MM.1S (cell line): ENCODE measurements at regions not wholly inside any gene's neighbourhood (a gene's known extent, or its start where the extent isn't known, plus 50 kb on each side); places are given as distances from the start of the nearest gene placed in this dataset.

Experiments
- DNase-seq: peaks from one replicate; pipeline ENCODE4 v3.0.0-alpha.2; 2015
- H2AFZ ChIP-seq: fragments of 300-600 bp; sonication (generic); 2 replicates; pipeline ENCODE4 v1.6.0; 2016; ENCODE audit warnings: antibody characterized with exemption, low read length
- H3F3A ChIP-seq: fragments of 300-600 bp; sonication (generic); 2 replicates; pipeline ENCODE4 v1.6.1; 2016; ENCODE audit warnings: mild to moderate bottlenecking, antibody characterized with exemption, low read length, moderate library complexity, mixed read lengths; ENCODE audit not compliant: insufficient read depth
- H3K27ac ChIP-seq: fragments of 300-600 bp; sonication (generic); 2 replicates; pipeline ENCODE4 v1.5.1; 2016; ENCODE audit warnings: mild to moderate bottlenecking, low read length
- H3K27me3 ChIP-seq: fragments of 300-600 bp; sonication (generic); replicated peaks from 2 replicates; pipeline ENCODE4 v1.6.0; 2016; ENCODE audit warnings: low read length; ENCODE audit not compliant: insufficient read depth
- H3K36me3 ChIP-seq: fragments of 300-600 bp; sonication (generic); replicated peaks from 2 replicates; pipeline ENCODE4 v1.6.1; 2016; ENCODE audit warnings: mild to moderate bottlenecking, low read length, mixed read lengths; ENCODE audit not compliant: insufficient read depth
- H3K4me1 ChIP-seq: fragments of 300-600 bp; sonication (generic); 2 replicates; pipeline ENCODE4 v1.6.1; 2016; ENCODE audit warnings: low read length, mixed read lengths
- H3K4me2 ChIP-seq: fragments of 300-600 bp; sonication (generic); 2 replicates; pipeline ENCODE4 v1.6.0; 2016; ENCODE audit warnings: low read depth, low read length
- H3K4me3 ChIP-seq: fragments of 300-600 bp; sonication (generic); 2 replicates; pipeline ENCODE4 v1.5.1; 2016; ENCODE audit warnings: low read length, mixed read lengths
- H3K79me2 ChIP-seq: fragments of 300-600 bp; sonication (generic); 2 replicates; pipeline ENCODE4 v1.6.1; 2016; ENCODE audit warnings: mixed run types, low read length, mixed read lengths
- H3K9ac ChIP-seq: fragments of 300-600 bp; sonication (generic); 2 replicates; pipeline ENCODE4 v1.6.1; 2016; ENCODE audit warnings: low read length, mixed read lengths
- H3K9me2 ChIP-seq: fragments of 300-600 bp; sonication (generic); replicated peaks from 2 replicates; pipeline ENCODE4 v1.6.1; 2016; ENCODE audit warnings: mild to moderate bottlenecking, low read length, mixed read lengths; ENCODE audit not compliant: insufficient read depth
- H3K9me3 ChIP-seq: fragments of 300-600 bp; sonication (generic); replicated peaks from 2 replicates; pipeline ENCODE4 v1.6.1; 2016; ENCODE audit warnings: mild to moderate bottlenecking, low read length, mixed read lengths; ENCODE audit not compliant: insufficient read depth
- H4K20me1 ChIP-seq: fragments of 300-600 bp; sonication (generic); 2 replicates; pipeline ENCODE4 v1.6.1; 2016; ENCODE audit warnings: mild to moderate bottlenecking, low read length, moderate library complexity, mixed read lengths; ENCODE audit not compliant: insufficient read depth
- EZH2 ChIP-seq: fragments of 300-600 bp; sonication (generic); optimal IDR thresholded peaks from 2 replicates; pipeline ENCODE3; 2017; ENCODE audit warnings: low read depth, mild to moderate bottlenecking, antibody characterized with exemption, low read length, mixed read lengths
- EZH2phosphoT487 ChIP-seq: fragments of 300-600 bp; sonication (generic); IDR thresholded peaks from 2 replicates; pipeline ENCODE4 v1.6.1; 2018; ENCODE audit warnings: antibody characterized with exemption, low read length
- TF ChIP-seq, protein P1 (sequence below): fragments of 300-600 bp; sonication (generic); IDR thresholded peaks from 2 replicates; pipeline ENCODE4 v1.5.1; 2016; ENCODE audit warnings: antibody characterized with exemption, low read length, mixed read lengths

GRCh38 chr1:83639785-83640184 lies 359.1 kb downstream of the TTLL7 start:
- no peaks in the 10 kb centered on the region for H3K9me2 ChIP-seq
- no peaks in the 10 kb centered on the region for H4K20me1 ChIP-seq
- no peaks in the 10 kb centered on the region for H3K79me2 ChIP-seq
- no peaks in the 10 kb centered on the region for H3K36me3 ChIP-seq
- no peak overlapping the region for H3K4me3 ChIP-seq
- H3K9ac ChIP-seq = no peak overlapping the region
- no peak for DNase-seq
- no peak overlapping the region for H2AFZ ChIP-seq
- no peaks in the 10 kb centered on the region for H3K9me3 ChIP-seq
- H3K4me1 ChIP-seq = no peaks in the 10 kb centered on the region
- H3K4me2 ChIP-seq = no peak overlapping the region
- TF ChIP-seq, protein P1, sequence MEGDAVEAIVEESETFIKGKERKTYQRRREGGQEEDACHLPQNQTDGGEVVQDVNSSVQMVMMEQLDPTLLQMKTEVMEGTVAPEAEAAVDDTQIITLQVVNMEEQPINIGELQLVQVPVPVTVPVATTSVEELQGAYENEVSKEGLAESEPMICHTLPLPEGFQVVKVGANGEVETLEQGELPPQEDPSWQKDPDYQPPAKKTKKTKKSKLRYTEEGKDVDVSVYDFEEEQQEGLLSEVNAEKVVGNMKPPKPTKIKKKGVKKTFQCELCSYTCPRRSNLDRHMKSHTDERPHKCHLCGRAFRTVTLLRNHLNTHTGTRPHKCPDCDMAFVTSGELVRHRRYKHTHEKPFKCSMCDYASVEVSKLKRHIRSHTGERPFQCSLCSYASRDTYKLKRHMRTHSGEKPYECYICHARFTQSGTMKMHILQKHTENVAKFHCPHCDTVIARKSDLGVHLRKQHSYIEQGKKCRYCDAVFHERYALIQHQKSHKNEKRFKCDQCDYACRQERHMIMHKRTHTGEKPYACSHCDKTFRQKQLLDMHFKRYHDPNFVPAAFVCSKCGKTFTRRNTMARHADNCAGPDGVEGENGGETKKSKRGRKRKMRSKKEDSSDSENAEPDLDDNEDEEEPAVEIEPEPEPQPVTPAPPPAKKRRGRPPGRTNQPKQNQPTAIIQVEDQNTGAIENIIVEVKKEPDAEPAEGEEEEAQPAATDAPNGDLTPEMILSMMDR = no peak
- TF ChIP-seq EZH2 (no peak), EZH2phosphoT487 (no peak)
- H3F3A ChIP-seq = no peaks in the 10 kb centered on the region
- no peak overlapping the region for H3K27ac ChIP-seq
- H3K27me3 ChIP-seq = no peaks in the 10 kb centered on the region

DNA sequence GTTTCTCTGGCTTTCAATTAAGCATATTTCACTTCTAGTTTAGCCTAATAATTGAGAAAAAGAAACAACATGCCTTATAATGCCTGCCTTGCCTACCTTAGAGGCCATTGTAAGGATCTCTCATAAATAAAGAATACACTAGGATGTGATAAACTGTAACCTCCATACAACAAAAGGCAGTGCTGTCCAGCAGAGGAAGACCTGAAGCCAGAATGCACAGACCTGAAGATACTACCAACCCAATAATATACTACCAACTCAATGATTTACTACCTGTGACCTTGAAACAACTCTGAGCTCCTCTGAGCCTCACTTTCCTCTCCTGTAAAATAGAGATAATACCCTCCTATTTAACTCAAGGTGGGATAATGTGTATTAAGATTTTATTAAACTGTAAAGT lies 361.3 kb downstream of the TTLL7 start:
- DNase-seq = no peak
- H3K27ac ChIP-seq = no peak overlapping the region
- no peaks in the 10 kb centered on the region for H3K9me2 ChIP-seq
- no peak overlapping the region for H3K4me2 ChIP-seq
- H3F3A ChIP-seq = no peaks in the 10 kb centered on the region
- TF ChIP-seq EZH2 = no peak
- TF ChIP-seq, protein P1 = no peak
- no peak for TF ChIP-seq EZH2phosphoT487
- H3K79me2 ChIP-seq = no peaks in the 10 kb centered on the region
- no peaks in the 10 kb centered on the region for H3K4me1 ChIP-seq
- H2AFZ ChIP-seq = no peak overlapping the region
- H3K27me3 ChIP-seq = no peaks in the 10 kb centered on the region
- H4K20me1 ChIP-seq = no peaks in the 10 kb centered on the region
- no peak overlapping the region for H3K4me3 ChIP-seq
- H3K36me3 ChIP-seq = no peaks in the 10 kb centered on the region
- no peaks in the 10 kb centered on the region for H3K9me3 ChIP-seq
- no peak overlapping the region for H3K9ac ChIP-seq

DNA sequence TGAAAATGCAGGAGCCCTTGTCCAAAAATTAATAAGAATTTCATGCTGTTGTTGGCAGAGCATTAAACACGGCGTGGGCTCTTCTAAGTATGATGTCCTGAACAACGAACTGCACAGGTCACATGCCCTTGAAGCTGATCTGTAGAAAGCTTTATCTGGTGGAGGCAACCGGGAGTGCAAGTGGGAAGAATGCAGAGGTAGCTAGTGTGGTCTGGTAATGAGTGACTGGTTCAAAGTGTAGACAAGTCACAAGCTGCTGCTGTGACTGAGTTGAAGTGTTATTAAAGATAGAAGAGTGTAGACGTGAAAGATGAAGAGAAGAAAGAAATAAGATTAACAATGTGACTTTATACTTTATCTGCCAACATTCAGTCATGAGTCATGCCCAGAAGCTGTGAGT lies 361.9 kb downstream of the TTLL7 start:
- Histone ChIP-seq H3K4me2 (no peak overlapping the region), H2AFZ (no peak overlapping the region), H3K9me2 (no peaks in the 10 kb centered on the region), H3K4me3 (no peak overlapping the region), H3K9ac (no peak overlapping the region), H3K79me2 (no peaks in the 10 kb centered on the region), H3K36me3 (no peaks in the 10 kb centered on the region), H3F3A (no peaks in the 10 kb centered on the region), H3K9me3 (no peaks in the 10 kb centered on the region), H3K27me3 (no peaks in the 10 kb centered on the region), H3K27ac (no peak overlapping the region), H4K20me1 (no peaks in the 10 kb centered on the region), H3K4me1 (no peaks in the 10 kb centered on the region)
- no peak for DNase-seq
- TF ChIP-seq EZH2 (no peak), EZH2phosphoT487 (no peak)
- TF ChIP-seq, protein P1 = no peak

DNA sequence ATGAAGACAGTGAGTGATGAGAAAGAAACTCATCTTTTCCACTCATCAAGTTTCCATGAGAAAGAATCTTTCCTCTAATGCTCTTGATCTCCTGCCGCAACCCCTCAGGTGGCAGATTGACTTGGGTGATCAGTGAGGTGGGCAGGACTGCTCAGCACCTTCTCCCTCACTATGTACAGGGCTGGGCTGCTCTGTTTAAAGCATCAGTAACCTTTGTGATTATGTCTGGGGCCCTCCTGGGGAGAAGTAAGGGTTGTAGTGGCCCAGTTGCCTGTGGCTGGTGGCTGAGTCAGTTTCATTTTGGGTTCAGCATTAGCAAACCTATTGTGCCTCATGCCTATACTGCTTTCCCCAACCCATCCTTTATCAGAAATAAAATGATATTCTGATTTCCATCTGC lies 366.0 kb downstream of the TTLL7 start:
- Histone ChIP-seq H4K20me1 (no peaks in the 10 kb centered on the region), H3K9me2 (no peaks in the 10 kb centered on the region), H3K4me2 (no peak overlapping the region), H3K9ac (no peak overlapping the region), H3K4me1 (no peaks in the 10 kb centered on the region), H3K4me3 (no peak overlapping the region), H3K79me2 (no peaks in the 10 kb centered on the region), H3F3A (no peaks in the 10 kb centered on the region), H2AFZ (no peak overlapping the region), H3K36me3 (no peaks in the 10 kb centered on the region), H3K27me3 (no peaks in the 10 kb centered on the region), H3K27ac (no peak overlapping the region), H3K9me3 (no peaks in the 10 kb centered on the region)
- DNase-seq = no peak
- TF ChIP-seq, protein P1 = no peak
- TF ChIP-seq EZH2phosphoT487 (no peak), EZH2 (no peak)
